ENCODE measurements at regions not wholly inside any gene's neighbourhood (a gene's known extent, or its start where the extent isn't known, plus 50 kb on each side); places are given as distances from the start of the nearest gene placed in this dataset.
"Not testable (repeated sequence)": the region's sequence is repeated elsewhere in the genome, so short reads cannot be mapped to it uniquely, and the experiment has no call there.

- in situ Hi-C loops (cut with HindIII; ENCODE audit: low pct_unique_long_range_greater_than_20kb, low sequenced_read_pairs), result no loop called here
- no peak for DNase-seq (ENCODE audit: low read depth)
These were observed 427.9 kb downstream of the JRKL start for GRCh38 chr11:96817482-96818399.

- in situ Hi-C loops (cut with HindIII; ENCODE audit: low pct_unique_long_range_greater_than_20kb, low sequenced_read_pairs), result no loop called here
- no peak for DNase-seq (ENCODE audit: low read depth)
These were observed 437.4 kb downstream of the JRKL start for GRCh38 chr11:96827164-96827563.

GRCh38 chr11:96841792-96842191, 452.0 kb downstream of the JRKL start:
- DNase-seq (ENCODE audit: low read depth), result no peak
- in situ Hi-C loops (cut with HindIII; ENCODE audit: low pct_unique_long_range_greater_than_20kb, low sequenced_read_pairs), result no loop called here

GRCh38 chr11:96842731-96843130, 452.9 kb downstream of the JRKL start:
- in situ Hi-C loops (cut with HindIII; ENCODE audit: low pct_unique_long_range_greater_than_20kb, low sequenced_read_pairs), result no loop called here
- DNase-seq (ENCODE audit: low read depth), result no peak

GRCh38 chr11:96854425-96854824, 464.6 kb downstream of the JRKL start:
- in situ Hi-C loops (cut with HindIII; ENCODE audit: low pct_unique_long_range_greater_than_20kb, low sequenced_read_pairs), result no loop called here
- DNase-seq (ENCODE audit: low read depth), result no peak

- DNase-seq (ENCODE audit: low read depth); in situ Hi-C loops (cut with HindIII; ENCODE audit: low pct_unique_long_range_greater_than_20kb, low sequenced_read_pairs): not testable (repeated sequence)
These were observed 471.9 kb downstream of the JRKL start for GRCh38 chr11:96861722-96862121.

- DNase-seq (ENCODE audit: low read depth), result no peak
- in situ Hi-C loops (cut with HindIII; ENCODE audit: low pct_unique_long_range_greater_than_20kb, low sequenced_read_pairs), result no loop called here
These were observed 473.7 kb downstream of the JRKL start for GRCh38 chr11:96863520-96863919.

- no peak for DNase-seq (ENCODE audit: low read depth)
- in situ Hi-C loops (cut with HindIII; ENCODE audit: low pct_unique_long_range_greater_than_20kb, low sequenced_read_pairs), result no loop called here
These were observed 475.2 kb downstream of the JRKL start for GRCh38 chr11:96865020-96865419.

- DNase-seq (ENCODE audit: low read depth), result no peak
These were observed 479.4 kb downstream of the JRKL start for GRCh38 chr11:96869207-96869606.

GRCh38 chr11:96875712-96876111, 485.9 kb downstream of the JRKL start:
- in situ Hi-C loops (cut with HindIII; ENCODE audit: low pct_unique_long_range_greater_than_20kb, low sequenced_read_pairs), result no loop called here
- DNase-seq (ENCODE audit: low read depth), result no peak

More at GRCh38 chr11:96869207-96869606, 479.4 kb downstream of the JRKL start:
- in situ Hi-C loops (cut with HindIII; ENCODE audit: low pct_unique_long_range_greater_than_20kb, low sequenced_read_pairs), result no loop called here

GRCh38 chr11:96878299-96879051, 488.7 kb downstream of the JRKL start:
- no peak for DNase-seq (ENCODE audit: low read depth)
- in situ Hi-C loops (cut with HindIII; ENCODE audit: low pct_unique_long_range_greater_than_20kb, low sequenced_read_pairs), result no loop called here

GRCh38 chr11:96882622-96883021, 492.8 kb downstream of the JRKL start:
- in situ Hi-C loops (cut with HindIII; ENCODE audit: low pct_unique_long_range_greater_than_20kb, low sequenced_read_pairs); DNase-seq (ENCODE audit: low read depth): not testable (repeated sequence)

GRCh38 chr11:96885405-96885804, 495.6 kb downstream of the JRKL start:
- in situ Hi-C loops (cut with HindIII; ENCODE audit: low pct_unique_long_range_greater_than_20kb, low sequenced_read_pairs), result no loop called here

GRCh38 chr11:96885912-96886311, 496.1 kb downstream of the JRKL start:
- DNase-seq (ENCODE audit: low read depth), result no peak
- in situ Hi-C loops (cut with HindIII; ENCODE audit: low pct_unique_long_range_greater_than_20kb, low sequenced_read_pairs), result no loop called here

More at GRCh38 chr11:96885405-96885804, 495.6 kb downstream of the JRKL start:
- DNase-seq (ENCODE audit: low read depth), result no peak

- in situ Hi-C loops (cut with HindIII; ENCODE audit: low pct_unique_long_range_greater_than_20kb, low sequenced_read_pairs), result no loop called here
- no peak for DNase-seq (ENCODE audit: low read depth)
These were observed 504.2 kb downstream of the JRKL start for GRCh38 chr11:96893988-96894387.

GRCh38 chr11:96894587-96894986, 504.8 kb downstream of the JRKL start:
- DNase-seq (ENCODE audit: low read depth), result no peak

GRCh38 chr11:96899971-96900370, 510.2 kb downstream of the JRKL start:
- in situ Hi-C loops (cut with HindIII; ENCODE audit: low pct_unique_long_range_greater_than_20kb, low sequenced_read_pairs), result no loop called here
- no peak for DNase-seq (ENCODE audit: low read depth)

More at GRCh38 chr11:96894587-96894986, 504.8 kb downstream of the JRKL start:
- in situ Hi-C loops (cut with HindIII; ENCODE audit: low pct_unique_long_range_greater_than_20kb, low sequenced_read_pairs), result no loop called here

- no peak for DNase-seq (ENCODE audit: low read depth)
- in situ Hi-C loops (cut with HindIII; ENCODE audit: low pct_unique_long_range_greater_than_20kb, low sequenced_read_pairs), result no loop called here
These were observed 515.3 kb downstream of the JRKL start for GRCh38 chr11:96905143-96905542.

GRCh38 chr11:96905663-96906062, 515.9 kb downstream of the JRKL start:
- DNase-seq (ENCODE audit: low read depth), result no peak
- in situ Hi-C loops (cut with HindIII; ENCODE audit: low pct_unique_long_range_greater_than_20kb, low sequenced_read_pairs), result no loop called here

Measured in Caki2 (cell line).